Skeletal muscle tissue (tissue), 3 donors: ENCODE measurements at regions not wholly inside any gene's neighbourhood (a gene's known extent, or its start where the extent isn't known, plus 50 kb on each side); places are given as distances from the start of the nearest gene placed in this dataset.

Experiments used
- H3K27ac ChIP-seq: one replicate; pipeline ENCODE4 v1.7.0; 2013; ENCODE audit warnings: mild to moderate bottlenecking, low read depth, low read length, inconsistent platforms
- H3K27me3 ChIP-seq, 3 donors: one replicate each; pipeline ENCODE4 v1.7.0; 2013; ENCODE audit warnings: low read length in 3 of 3; ENCODE audit not compliant: control insufficient read depth in 3 of 3, insufficient read depth in 3 of 3
- H3K36me3 ChIP-seq, 3 donors: one replicate each; pipeline ENCODE4 v1.7.0; 2013; ENCODE audit warnings: low read length in 3 of 3; ENCODE audit not compliant: control insufficient read depth in 3 of 3, insufficient read depth in 3 of 3
- H3K4me1 ChIP-seq, 3 donors: one replicate each; pipeline ENCODE4 v1.7.0; 2013; ENCODE audit warnings: low read length in 3 of 3, mild to moderate bottlenecking in 3 of 3; ENCODE audit not compliant: control insufficient read depth in 3 of 3, insufficient read depth in 3 of 3
- H3K4me3 ChIP-seq, 3 donors: one replicate each; pipeline ENCODE4 v1.7.0; 2013; ENCODE audit warnings: low read length in 3 of 3
- H3K9ac ChIP-seq, 3 donors: one replicate each; pipeline ENCODE4 v1.7.0; 2013; ENCODE audit warnings: low read length in 3 of 3, mild to moderate bottlenecking in 3 of 3, moderate library complexity in 2 of 3, low read depth in 1 of 3
- H3K9me3 ChIP-seq, 3 donors: one replicate each; pipeline ENCODE4 v1.7.0; 2013; ENCODE audit warnings: low read length in 3 of 3; ENCODE audit not compliant: control insufficient read depth in 3 of 3
- donor health status: Osteomylitis.

GRCh38 chr1:200228486-200228885, 181.3 kb downstream of the ZNF281 start:
- Histone ChIP-seq H3K9ac (no peak overlapping the region), H3K4me3 (no peak overlapping the region), H3K9me3 (no peaks in the 10 kb centered on the region), H3K27me3 (no peaks in the 10 kb centered on the region), H3K4me1 (peaks cover 0 to 4% (median 0%) of the 10 kb centered on the region in 3 donors), H3K27ac (no peak overlapping the region), H3K36me3 (no peaks in the 10 kb centered on the region)

GRCh38 chr1:200228081-200228480, 181.8 kb downstream of the ZNF281 start:
- Histone ChIP-seq H3K9me3 (no peaks in the 10 kb centered on the region), H3K36me3 (no peaks in the 10 kb centered on the region), H3K4me1 (peaks cover 0 to 4% (median 0%) of the 10 kb centered on the region in 3 donors), H3K27ac (no peak overlapping the region), H3K9ac (no peak overlapping the region), H3K4me3 (no peak overlapping the region), H3K27me3 (no peaks in the 10 kb centered on the region)
